ENCODE measurements at regions not wholly inside any gene's neighbourhood (a gene's known extent, or its start where the extent isn't known, plus 50 kb on each side); places are given as distances from the start of the nearest gene placed in this dataset.

DNA sequence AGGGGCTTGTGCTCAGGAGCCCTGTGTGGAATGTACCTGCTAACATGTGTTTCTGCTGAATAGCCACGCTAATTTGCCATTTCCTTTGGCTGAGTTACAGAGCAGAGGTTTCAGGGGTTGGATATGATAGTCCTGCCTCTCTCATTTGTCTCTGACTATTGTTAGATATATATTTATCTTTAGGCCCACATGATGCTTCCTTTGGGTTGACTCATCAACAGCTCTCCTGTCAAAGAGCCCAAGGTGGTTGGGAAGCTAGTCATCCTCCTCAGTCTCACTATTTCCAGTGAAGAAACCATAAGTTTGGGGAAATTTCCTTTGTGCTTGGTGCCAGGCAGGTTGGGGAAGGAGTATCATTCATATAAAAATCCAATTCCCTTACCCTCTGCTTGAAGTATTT, 1194.6 kb downstream of the ZPLD1 start:
- DNase-seq (ENCODE audit: low spot score in 2 of 2) = no peak
- H3K4me1 ChIP-seq = no peaks in the 10 kb centered on the region
- peaks cover 0 to 9% of the 10 kb centered on the region in 2 donors for H3K9me3 ChIP-seq
- no peaks in the 10 kb centered on the region for H3K27me3 ChIP-seq
- no peak overlapping the region for H3K4me3 ChIP-seq
- intact Hi-C loops (cut with DNase I) = no loop called here
- H3K36me3 ChIP-seq = no peaks in the 10 kb centered on the region
- TF ChIP-seq, protein P1, sequence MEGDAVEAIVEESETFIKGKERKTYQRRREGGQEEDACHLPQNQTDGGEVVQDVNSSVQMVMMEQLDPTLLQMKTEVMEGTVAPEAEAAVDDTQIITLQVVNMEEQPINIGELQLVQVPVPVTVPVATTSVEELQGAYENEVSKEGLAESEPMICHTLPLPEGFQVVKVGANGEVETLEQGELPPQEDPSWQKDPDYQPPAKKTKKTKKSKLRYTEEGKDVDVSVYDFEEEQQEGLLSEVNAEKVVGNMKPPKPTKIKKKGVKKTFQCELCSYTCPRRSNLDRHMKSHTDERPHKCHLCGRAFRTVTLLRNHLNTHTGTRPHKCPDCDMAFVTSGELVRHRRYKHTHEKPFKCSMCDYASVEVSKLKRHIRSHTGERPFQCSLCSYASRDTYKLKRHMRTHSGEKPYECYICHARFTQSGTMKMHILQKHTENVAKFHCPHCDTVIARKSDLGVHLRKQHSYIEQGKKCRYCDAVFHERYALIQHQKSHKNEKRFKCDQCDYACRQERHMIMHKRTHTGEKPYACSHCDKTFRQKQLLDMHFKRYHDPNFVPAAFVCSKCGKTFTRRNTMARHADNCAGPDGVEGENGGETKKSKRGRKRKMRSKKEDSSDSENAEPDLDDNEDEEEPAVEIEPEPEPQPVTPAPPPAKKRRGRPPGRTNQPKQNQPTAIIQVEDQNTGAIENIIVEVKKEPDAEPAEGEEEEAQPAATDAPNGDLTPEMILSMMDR (IDR thresholded peaks at IDR 0.05) = no peak
- H3K27ac ChIP-seq = no peak overlapping the region

DNA sequence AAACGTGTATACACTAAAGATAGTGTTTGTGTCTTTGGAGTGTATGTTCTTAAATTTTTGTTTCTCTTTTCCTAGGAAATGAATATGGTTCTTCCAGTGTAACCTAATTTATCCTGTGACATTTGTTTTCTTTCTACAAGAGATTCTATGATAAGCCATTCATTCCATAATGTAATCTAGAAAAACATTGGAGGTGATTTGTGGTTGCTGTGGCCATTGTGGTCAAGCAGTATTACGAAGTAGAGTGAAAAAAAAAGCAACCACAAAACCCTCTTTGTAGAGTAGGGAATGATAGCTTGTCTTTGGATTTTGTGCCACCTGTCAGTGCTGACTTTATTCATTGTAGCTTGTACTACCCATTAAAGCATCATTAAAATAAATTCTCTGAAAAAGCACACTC, 1209.6 kb downstream of the ZPLD1 start:
- Histone ChIP-seq H3K4me3 (no peak overlapping the region), H3K27me3 (no peaks in the 10 kb centered on the region), H3K9me3 (no peaks in the 10 kb centered on the region), H3K4me1 (no peaks in the 10 kb centered on the region), H3K27ac (no peak overlapping the region), H3K36me3 (no peaks in the 10 kb centered on the region)
- no peak for DNase-seq (ENCODE audit: low spot score in 2 of 2)
- intact Hi-C loops (cut with DNase I) = no loop called here
- TF ChIP-seq, protein P1 (IDR thresholded peaks at IDR 0.05) = no peak

DNA sequence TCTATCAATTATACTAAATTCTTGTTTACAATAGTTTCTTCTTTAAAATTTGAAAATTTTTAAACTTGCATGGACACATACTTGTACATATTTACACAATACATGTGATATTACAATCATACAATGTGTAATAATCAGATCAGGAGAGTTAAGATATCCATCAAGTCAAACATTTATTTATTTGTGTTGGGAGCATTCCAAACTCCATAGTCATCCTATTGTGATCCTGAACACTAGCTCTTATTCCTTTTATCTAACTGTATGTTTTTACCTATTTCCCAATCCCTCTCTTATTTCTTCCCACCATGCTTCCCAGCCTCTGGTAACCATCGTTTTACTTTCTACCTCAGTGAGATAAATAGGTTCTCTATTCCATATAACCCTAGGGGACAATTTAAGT, 1219.2 kb downstream of the ZPLD1 start:
- no peaks in the 10 kb centered on the region for H3K36me3 ChIP-seq

DNA sequence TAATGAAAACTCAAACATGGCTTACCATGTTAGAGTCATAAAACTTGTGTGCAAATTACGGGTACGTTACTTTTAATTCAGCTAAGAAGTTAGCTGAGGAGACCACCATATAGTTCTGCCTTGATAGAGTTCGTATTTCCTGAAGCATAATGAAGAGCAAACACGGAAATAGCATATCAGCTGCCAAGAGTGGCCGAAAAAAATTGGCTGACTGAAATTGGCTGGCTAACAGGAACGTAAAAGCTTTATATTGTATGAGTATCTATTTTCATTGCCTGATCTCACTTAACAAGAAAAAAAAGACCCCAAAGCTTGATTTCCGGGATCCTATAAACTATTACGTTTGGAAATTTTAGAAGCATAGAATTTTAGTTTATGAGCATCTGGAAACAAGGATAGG, 1222.9 kb downstream of the ZPLD1 start:
- no peak overlapping the region for H3K4me3 ChIP-seq
- no peaks in the 10 kb centered on the region for H3K27me3 ChIP-seq
- no peak for DNase-seq (ENCODE audit: low spot score in 2 of 2)
- H3K36me3 ChIP-seq = no peaks in the 10 kb centered on the region
- intact Hi-C loops (cut with DNase I) = no loop called here
- TF ChIP-seq, protein P1 (IDR thresholded peaks at IDR 0.05) = no peak
- no peaks in the 10 kb centered on the region for H3K9me3 ChIP-seq
- no peak overlapping the region for H3K27ac ChIP-seq
- no peaks in the 10 kb centered on the region for H3K4me1 ChIP-seq

More for the DNA sequence above, 1219.2 kb downstream of the ZPLD1 start:
- no peaks in the 10 kb centered on the region for H3K9me3 ChIP-seq
- no peak for DNase-seq (ENCODE audit: low spot score in 2 of 2)
- no peak overlapping the region for H3K27ac ChIP-seq
- intact Hi-C loops (cut with DNase I) = no loop called here
- no peak overlapping the region for H3K4me3 ChIP-seq
- H3K4me1 ChIP-seq = no peaks in the 10 kb centered on the region
- no peaks in the 10 kb centered on the region for H3K27me3 ChIP-seq
- TF ChIP-seq, protein P1 (IDR thresholded peaks at IDR 0.05) = no peak

DNA sequence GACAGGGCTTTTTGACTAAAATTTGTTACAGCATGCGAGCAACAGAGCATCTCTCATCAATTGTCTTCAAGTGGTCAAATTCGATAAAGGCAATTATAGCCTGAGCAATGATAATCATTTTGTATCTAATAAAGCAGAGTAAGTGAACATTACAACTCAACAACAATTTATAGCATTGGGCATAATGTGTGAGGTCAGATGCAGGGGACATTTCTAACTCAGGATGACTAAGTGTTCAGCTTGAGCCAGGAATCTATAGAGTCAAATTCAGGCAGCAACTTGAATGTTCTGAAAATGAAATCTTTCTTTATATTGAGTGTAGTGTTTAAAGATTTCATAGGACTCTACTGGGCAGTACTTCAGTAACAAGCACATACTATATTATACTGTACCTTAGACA, 1226.0 kb downstream of the ZPLD1 start:
- Histone ChIP-seq H3K27me3 (no peaks in the 10 kb centered on the region), H3K4me1 (no peaks in the 10 kb centered on the region), H3K27ac (no peak overlapping the region), H3K36me3 (no peaks in the 10 kb centered on the region), H3K4me3 (no peak overlapping the region), H3K9me3 (no peaks in the 10 kb centered on the region)
- intact Hi-C loops (cut with DNase I) = no loop called here
- TF ChIP-seq, protein P1 (IDR thresholded peaks at IDR 0.05) = no peak
- DNase-seq (ENCODE audit: low spot score in 2 of 2) = no peak

DNA sequence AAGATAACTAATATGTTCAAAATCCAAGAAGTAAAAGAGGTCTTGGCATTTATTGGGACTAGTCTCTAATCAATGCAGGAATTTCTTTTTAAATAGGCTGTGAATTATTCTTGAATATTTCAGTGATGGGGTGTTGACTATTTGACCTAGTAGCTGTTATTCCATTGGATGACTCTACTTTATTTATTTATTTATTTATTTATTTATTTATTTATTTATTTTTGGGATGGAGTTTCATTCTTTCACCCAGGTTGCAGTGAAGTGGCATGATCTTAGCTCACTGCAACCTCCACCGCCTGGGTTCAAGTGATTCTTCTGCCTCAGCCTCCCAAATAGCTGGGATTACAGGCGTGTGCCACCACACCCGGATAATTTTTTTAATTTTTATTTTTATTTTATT, 1227.8 kb downstream of the ZPLD1 start:
- Histone ChIP-seq H3K36me3 (no peaks in the 10 kb centered on the region), H3K27ac (no peak overlapping the region), H3K27me3 (no peaks in the 10 kb centered on the region), H3K4me1 (no peaks in the 10 kb centered on the region), H3K4me3 (no peak overlapping the region), H3K9me3 (no peaks in the 10 kb centered on the region)
- TF ChIP-seq, protein P1 (IDR thresholded peaks at IDR 0.05) = no peak
- no peak for DNase-seq (ENCODE audit: low spot score in 2 of 2)
- intact Hi-C loops (cut with DNase I) = no loop called here

Measured in ascending aorta (tissue), 2 donors.